ENCODE measurements at regions not wholly inside any gene's neighbourhood (a gene's known extent, or its start where the extent isn't known, plus 50 kb on each side); places are given as distances from the start of the nearest gene placed in this dataset.

DNA sequence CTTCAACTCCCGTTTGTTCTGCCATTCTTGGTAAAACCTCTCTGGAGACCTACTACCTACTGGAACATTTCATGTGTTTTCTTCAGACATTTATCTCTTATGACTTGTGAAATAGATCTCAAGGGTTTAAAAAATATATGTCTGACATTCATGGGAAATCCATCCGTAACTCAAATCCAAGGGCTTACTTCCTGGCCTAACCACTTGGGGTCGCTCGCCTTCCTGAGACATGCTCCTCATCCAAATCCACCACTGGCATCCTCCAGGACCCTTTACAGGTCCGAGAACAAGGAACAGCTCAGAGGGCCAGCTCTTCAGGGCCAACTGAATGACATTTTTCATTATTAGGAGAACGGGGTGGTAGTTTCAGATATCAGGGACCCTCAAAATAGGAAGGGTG is 235.1 kb upstream of the TUT7 start:
- TF ChIP-seq POLR2A (IDR thresholded peaks at IDR 0.05; ENCODE audit: low read length) (no peak), GATA1 (IDR thresholded peaks at IDR 0.05; ENCODE audit: low read depth, low read length) (no peak)

All from erythroblast (primary cell).